ENCODE measurements at regions not wholly inside any gene's neighbourhood (a gene's known extent, or its start where the extent isn't known, plus 50 kb on each side); places are given as distances from the start of the nearest gene placed in this dataset.

DNA sequence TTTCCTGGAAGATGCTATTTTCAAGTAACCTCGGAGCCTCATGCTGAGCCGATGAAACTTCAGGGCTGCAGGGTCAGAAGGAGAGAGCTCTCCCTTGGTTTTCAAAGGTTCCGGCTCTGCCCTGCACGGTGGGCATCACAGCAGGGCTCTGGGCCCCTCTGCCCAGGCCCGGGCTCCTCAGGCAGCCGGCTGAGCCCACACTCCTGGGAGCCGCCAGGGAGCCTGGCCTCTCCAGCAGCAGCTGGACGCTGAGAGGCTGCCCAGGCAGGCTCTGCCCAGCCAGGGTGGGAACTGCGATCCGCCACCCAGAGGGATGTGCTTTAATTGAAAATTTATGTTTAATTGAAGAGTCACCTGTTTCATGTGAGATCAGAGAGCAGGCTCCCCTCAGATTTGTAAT, 97.5 kb upstream of the MGMT start:
- TF ChIP-seq, protein P1, sequence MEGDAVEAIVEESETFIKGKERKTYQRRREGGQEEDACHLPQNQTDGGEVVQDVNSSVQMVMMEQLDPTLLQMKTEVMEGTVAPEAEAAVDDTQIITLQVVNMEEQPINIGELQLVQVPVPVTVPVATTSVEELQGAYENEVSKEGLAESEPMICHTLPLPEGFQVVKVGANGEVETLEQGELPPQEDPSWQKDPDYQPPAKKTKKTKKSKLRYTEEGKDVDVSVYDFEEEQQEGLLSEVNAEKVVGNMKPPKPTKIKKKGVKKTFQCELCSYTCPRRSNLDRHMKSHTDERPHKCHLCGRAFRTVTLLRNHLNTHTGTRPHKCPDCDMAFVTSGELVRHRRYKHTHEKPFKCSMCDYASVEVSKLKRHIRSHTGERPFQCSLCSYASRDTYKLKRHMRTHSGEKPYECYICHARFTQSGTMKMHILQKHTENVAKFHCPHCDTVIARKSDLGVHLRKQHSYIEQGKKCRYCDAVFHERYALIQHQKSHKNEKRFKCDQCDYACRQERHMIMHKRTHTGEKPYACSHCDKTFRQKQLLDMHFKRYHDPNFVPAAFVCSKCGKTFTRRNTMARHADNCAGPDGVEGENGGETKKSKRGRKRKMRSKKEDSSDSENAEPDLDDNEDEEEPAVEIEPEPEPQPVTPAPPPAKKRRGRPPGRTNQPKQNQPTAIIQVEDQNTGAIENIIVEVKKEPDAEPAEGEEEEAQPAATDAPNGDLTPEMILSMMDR (IDR thresholded peaks at IDR 0.05; ENCODE audit: extremely low read depth, insufficient read depth, missing control alignments): no peak
- no peak for DNase-seq (ENCODE audit: low spot score)
- in situ Hi-C loops (cut with MboI; ENCODE audit: low pct_unique_long_range_greater_than_20kb, low sequenced_read_pairs, unreplicated experiment): no loop called here

DNA sequence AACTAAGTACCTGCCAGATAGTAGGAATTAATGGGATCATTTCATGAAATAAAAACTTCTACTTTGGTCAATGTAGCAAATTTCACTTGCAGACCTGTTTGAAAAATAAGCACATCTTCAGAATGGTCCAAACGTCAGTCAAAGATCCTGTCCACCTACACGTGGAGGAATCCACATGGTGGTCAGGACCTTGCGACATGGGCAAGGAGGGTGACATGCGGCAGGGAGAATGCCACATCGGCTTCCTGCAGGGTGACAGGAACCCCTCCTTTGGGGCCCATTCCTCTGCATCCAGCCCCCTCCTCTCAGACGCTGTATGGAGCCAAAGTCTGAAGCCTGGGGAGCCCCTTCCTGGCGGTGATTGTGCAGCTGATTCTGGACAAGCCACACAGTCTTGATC, 95.5 kb upstream of the MGMT start:
- TF ChIP-seq, protein P1 (IDR thresholded peaks at IDR 0.05; ENCODE audit: extremely low read depth, insufficient read depth, missing control alignments): no peak
- in situ Hi-C loops (cut with MboI; ENCODE audit: low pct_unique_long_range_greater_than_20kb, low sequenced_read_pairs, unreplicated experiment): no loop called here
- DNase-seq (ENCODE audit: low spot score): no peak

DNA sequence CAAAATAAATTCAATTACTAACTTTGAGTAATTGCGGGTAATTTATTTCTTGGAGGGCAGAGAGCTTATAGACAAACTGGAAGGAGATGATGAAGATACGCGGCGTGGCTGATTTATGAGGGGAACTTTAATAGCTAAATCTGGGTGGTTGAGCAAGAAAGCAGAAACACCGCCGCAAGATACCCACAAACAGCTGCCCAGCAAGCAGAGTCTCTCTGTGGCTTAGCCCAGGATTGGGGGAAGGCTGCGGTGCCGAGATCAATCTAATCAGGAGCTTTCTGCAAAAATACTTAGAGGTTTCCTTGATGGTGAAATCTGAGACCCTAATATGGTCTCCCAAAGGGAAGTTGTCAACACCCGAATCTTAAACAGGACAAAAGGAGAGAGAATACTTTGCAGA, 94.9 kb upstream of the MGMT start:
- in situ Hi-C loops (cut with MboI; ENCODE audit: low pct_unique_long_range_greater_than_20kb, low sequenced_read_pairs, unreplicated experiment): no loop called here
- TF ChIP-seq, protein P1 (IDR thresholded peaks at IDR 0.05; ENCODE audit: extremely low read depth, insufficient read depth, missing control alignments): no peak

DNA sequence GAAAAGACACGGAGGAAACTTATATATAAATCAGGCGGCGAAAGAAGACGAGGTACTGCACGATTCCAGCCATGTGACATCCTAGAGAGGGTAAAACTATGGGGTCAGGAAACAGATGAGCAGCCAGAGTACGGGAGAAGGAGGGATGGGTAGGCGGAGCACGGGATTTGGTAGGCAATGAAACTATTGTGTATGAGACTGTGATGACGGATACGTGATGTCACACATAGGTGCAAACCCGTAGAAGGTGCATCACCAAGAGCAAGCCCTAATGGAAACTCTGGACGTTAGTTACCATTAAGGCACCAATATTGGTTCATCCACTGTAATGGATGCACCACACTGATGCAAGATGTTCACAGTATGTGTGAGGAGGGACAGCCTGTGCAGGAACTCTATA, 93.8 kb upstream of the MGMT start:
- TF ChIP-seq, protein P1 (IDR thresholded peaks at IDR 0.05; ENCODE audit: extremely low read depth, insufficient read depth, missing control alignments): no peak
- in situ Hi-C loops (cut with MboI; ENCODE audit: low pct_unique_long_range_greater_than_20kb, low sequenced_read_pairs, unreplicated experiment): no loop called here
- no peak for DNase-seq (ENCODE audit: low spot score)

More for the DNA sequence above, 94.9 kb upstream of the MGMT start:
- no peak for DNase-seq (ENCODE audit: low spot score)

GRCh38 chr10:129373718-129374117, 93.3 kb upstream of the MGMT start:
- TF ChIP-seq, protein P1 (IDR thresholded peaks at IDR 0.05; ENCODE audit: extremely low read depth, insufficient read depth, missing control alignments): no peak
- no peak for DNase-seq (ENCODE audit: low spot score)
- in situ Hi-C loops (cut with MboI; ENCODE audit: low pct_unique_long_range_greater_than_20kb, low sequenced_read_pairs, unreplicated experiment): no loop called here

- in situ Hi-C loops (cut with MboI; ENCODE audit: low pct_unique_long_range_greater_than_20kb, low sequenced_read_pairs, unreplicated experiment): no loop called here
Measured at GRCh38 chr10:129375171-129375570, 91.9 kb upstream of the MGMT start.

More at GRCh38 chr10:129375171-129375570, 91.9 kb upstream of the MGMT start:
- DNase-seq (ENCODE audit: low spot score): no peak
- TF ChIP-seq, protein P1 (IDR thresholded peaks at IDR 0.05; ENCODE audit: extremely low read depth, insufficient read depth, missing control alignments): no peak
